GM12878 (cell line): ENCODE measurements at regions not wholly inside any gene's neighbourhood (a gene's known extent, or its start where the extent isn't known, plus 50 kb on each side); places are given as distances from the start of the nearest gene placed in this dataset.

ENCODE experiments used
- ATAC-seq: fragments of 200-7000 bp; cut with Tn5 transposase; 3 replicates; pipeline ENCODE4 v1.9.1; 2020; ENCODE audit warnings: mild to moderate bottlenecking, moderate library complexity
- BruUV-seq: library from RNA; stranded (reverse); fragments of 400-500 nt; replicated peaks from 2 replicates; lab custom pipeline; 2021; lab: Mats Ljungman, UMichigan
- CTCF ChIA-PET: fragments of 300-600 bp; sonication (Branson Sonifier 250); formaldehyde crosslinking; extraction: SDS; loops from one replicate; lab custom pipeline; 2021; ENCODE audit warnings: inconsistent platforms; lab: Yijun Ruan, JAX
- POLR2A ChIA-PET: fragments of 350-600 bp; formaldehyde crosslinking; extraction: SDS; loops from one replicate; lab custom pipeline; 2021; ENCODE audit warnings: inconsistent platforms; lab: Charles Lee
- RAD21 ChIA-PET: fragments of 300-600 bp; sonication (Branson Sonifier 250); formaldehyde crosslinking; loops from one replicate; lab custom pipeline; 2023; ENCODE audit warnings: antibody characterized with exemption; ENCODE audit not compliant: unreplicated experiment; lab: Charles Lee
- SMC1A ChIA-PET: fragments of 300-600 bp; sonication (Branson Sonifier 250); formaldehyde crosslinking; loops from one replicate; lab custom pipeline; 2023; ENCODE audit not compliant: unreplicated experiment, uncharacterized antibody; lab: Charles Lee
- DNase-seq: peaks from one replicate; pipeline ENCODE4 v3.0.0-alpha.2; 2011; ENCODE audit warnings: low read depth, low spot score
- FAIRE-seq: peaks from 3 replicates; lab custom pipeline; 2011; peaks lifted over from hg19 to GRCh38; lab: Jason Lieb, UNC
- H2AFZ ChIP-seq: 2 replicates; pipeline ENCODE4 v1.6.0; 2011; ENCODE audit warnings: low read depth, low read length, control low read depth; ENCODE audit not compliant: control insufficient read depth
- H3K27ac ChIP-seq: 2 replicates; pipeline ENCODE4 v1.5.1; 2011; ENCODE audit warnings: control low read depth; ENCODE audit not compliant: control insufficient read depth, insufficient read depth
- H3K27me3 ChIP-seq, 2 experiments: replicated peaks in 1 of 2; 2 replicates each; pipeline versions ENCODE4 v1.6.0 to v1.6.1; 2011; ENCODE audit warnings: low read length in 1 of 2; ENCODE audit not compliant: control insufficient read depth in 2 of 2, insufficient read depth in 2 of 2
- H3K36me3 ChIP-seq, 2 experiments: 2 replicates each; pipeline ENCODE4 v1.5.1; 2011; ENCODE audit warnings: low read length in 1 of 2; ENCODE audit not compliant: control insufficient read depth in 2 of 2, insufficient read depth in 2 of 2
- H3K4me1 ChIP-seq: 2 replicates; pipeline ENCODE4 v1.6.1; 2011; ENCODE audit warnings: mild to moderate bottlenecking, low read length, moderate library complexity, mixed read lengths; ENCODE audit not compliant: control insufficient read depth, insufficient read depth
- H3K4me2 ChIP-seq: 2 replicates; pipeline ENCODE4 v1.6.0; 2011; ENCODE audit warnings: control low read depth; ENCODE audit not compliant: control insufficient read depth, insufficient read depth
- H3K4me3 ChIP-seq: fragments of 200-600 bp; sonication (generic); 2 replicates; pipeline ENCODE4 v1.5.1; 2016
- H3K79me2 ChIP-seq: 2 replicates; pipeline ENCODE4 v1.6.0; 2011; ENCODE audit warnings: low read length; ENCODE audit not compliant: control insufficient read depth, insufficient read depth
- H3K9ac ChIP-seq: 2 replicates; pipeline ENCODE4 v1.8.0; 2011; ENCODE audit warnings: low read length, control low read depth, mixed read lengths; ENCODE audit not compliant: control insufficient read depth, insufficient read depth
- H3K9me3 ChIP-seq: replicated peaks from 3 replicates; pipeline ENCODE4 v1.5.1; 2011; ENCODE audit warnings: mild to moderate bottlenecking, low read length; ENCODE audit not compliant: control insufficient read depth, insufficient read depth
- H4K20me1 ChIP-seq: 2 replicates; pipeline ENCODE4 v1.6.0; 2011; ENCODE audit not compliant: control insufficient read depth, insufficient read depth
- BCLAF1 ChIP-seq: fragments of 450-650 bp; IDR thresholded peaks from 2 replicates; pipeline ENCODE4 v1.6.1; 2017; ENCODE audit warnings: antibody characterized with exemption, mild to moderate bottlenecking, moderate library complexity
- CBX3 ChIP-seq: fragments of 200-600 bp; sonication (generic); IDR thresholded peaks from 2 replicates; pipeline ENCODE4 v1.6.1; 2016; ENCODE audit warnings: low read depth, borderline replicate concordance
- CBX5 ChIP-seq: sonication (generic); IDR thresholded peaks from 2 replicates; pipeline ENCODE4 v1.6.1; 2016; ENCODE audit warnings: low read depth, moderate library complexity, mild to moderate bottlenecking, inconsistent platforms
- CTCF ChIP-seq, 3 experiments: IDR thresholded peaks in 2 of 3; conservative IDR thresholded peaks in 1 of 3; 2 replicates each; pipeline ENCODE4 v1.5.1; 2011; ENCODE audit warnings: low read depth in 3 of 3, low read length in 3 of 3, mild to moderate bottlenecking in 3 of 3, control low read depth in 2 of 3, moderate library complexity in 2 of 3, inconsistent platforms in 1 of 3, mixed read lengths in 1 of 3; ENCODE audit not compliant: control insufficient read depth in 2 of 3, insufficient read depth in 1 of 3; ENCODE audit errors: extremely low read depth in 1 of 3
- EGR1 ChIP-seq, 2 experiments: IDR thresholded peaks; 1 replicate in 1 of 2; 2 replicates in 1 of 2; pipeline ENCODE4 v1.6.1; 2011 to 2012; ENCODE audit warnings: low read depth in 2 of 2, low read length in 2 of 2, borderline replicate concordance in 1 of 2, mild to moderate bottlenecking in 1 of 2, moderate library complexity in 1 of 2
- FOS ChIP-seq: IDR thresholded peaks from 3 replicates; pipeline ENCODE4 v1.6.1; 2011; ENCODE audit warnings: borderline replicate concordance; ENCODE audit not compliant: insufficient read length; ENCODE audit errors: extremely low read depth
- IKZF1 ChIP-seq: fragments of 450-650 bp; conservative IDR thresholded peaks from 2 replicates; pipeline ENCODE4 v1.6.1; 2017; ENCODE audit warnings: antibody characterized with exemption, mild to moderate bottlenecking
- LARP7 ChIP-seq: fragments of 450-650 bp; IDR thresholded peaks from 2 replicates; pipeline ENCODE4 v1.6.1; 2017; ENCODE audit warnings: mild to moderate bottlenecking
- MTA3 ChIP-seq: IDR thresholded peaks from 2 replicates; pipeline ENCODE4 v1.6.1; 2012; ENCODE audit warnings: low read length, inconsistent platforms, borderline replicate concordance
- NRF1 ChIP-seq: conservative IDR thresholded peaks from 2 replicates; pipeline ENCODE4 v1.6.1; 2011; ENCODE audit warnings: mild to moderate bottlenecking, low read depth, low read length, improper control_type of control experiment
- RAD21 ChIP-seq: IDR thresholded peaks from 2 replicates; pipeline ENCODE4 v1.6.1; 2011; ENCODE audit warnings: mild to moderate bottlenecking, low read depth, low read length, moderate library complexity; ENCODE audit not compliant: insufficient read depth
- RELA ChIP-seq: fragments of 450-650 bp; IDR thresholded peaks from 2 replicates; pipeline ENCODE4 v1.8.0; 2014; ENCODE audit warnings: borderline replicate concordance; ENCODE audit not compliant: partially characterized antibody
- SREBF2 ChIP-seq: IDR thresholded peaks from 2 replicates; pipeline ENCODE4 v1.6.1; 2012; ENCODE audit warnings: mild to moderate bottlenecking, low read length
- STAT1 ChIP-seq: fragments of 450-650 bp; conservative IDR thresholded peaks from 2 replicates; pipeline ENCODE4 v1.6.1; 2014; ENCODE audit warnings: antibody characterized with exemption, mild to moderate bottlenecking
- YBX1 ChIP-seq: fragments of 450-650 bp; IDR thresholded peaks from 2 replicates; pipeline ENCODE4 v1.6.1; 2016; ENCODE audit warnings: antibody characterized with exemption
- YY1 ChIP-seq: IDR thresholded peaks from 2 replicates; pipeline ENCODE4 v1.6.1; 2011; ENCODE audit warnings: low read depth, mild to moderate bottlenecking, low read length
- ZBED1 ChIP-seq: IDR thresholded peaks from 2 replicates; pipeline ENCODE4 v1.6.1; 2016; ENCODE audit warnings: borderline replicate concordance
- ZNF384 ChIP-seq: IDR thresholded peaks from 2 replicates; pipeline ENCODE4 v1.6.1; 2012; ENCODE audit warnings: low read depth, mild to moderate bottlenecking, low read length, improper control_type of control experiment, borderline replicate concordance
- WGBS: methylation state at CpG from one replicate; pipeline ENCODE4 v1.1.6; 2016; ENCODE audit warnings: low lambda C conversion rate; ENCODE audit not compliant: insufficient replicate concordance, insufficient coverage; ENCODE audit errors: missing lambda C conversion rate; 5-methylcytosine and 5-hydroxymethylcytosine counted together
- in situ Hi-C: fragments of 300-500 bp; cut with MboI; formaldehyde crosslinking; loops from 9 replicates; pipeline ENCODE4 v1.14.3; 2018; ENCODE audit warnings: mixed read lengths
- intact Hi-C: fragments of 100-400 bp; cut with micrococcal nuclease; formaldehyde crosslinking; loops from one replicate; pipeline ENCODE4 v1.14.2; 2022; ENCODE audit not compliant: unreplicated experiment

GRCh38 chr1:2865000-2865399 lies 63.5 kb upstream of the TTC34 start:
- FAIRE-seq: no peak
- SMC1A ChIA-PET: no interaction called here
- no peak overlapping the region for H3K27ac ChIP-seq
- 73% methylated on average over 9 of the region's 9 CpGs for WGBS
- intact Hi-C loops: no loop called here
- H3K27me3 ChIP-seq: no peaks in the 10 kb centered on the region
- TF ChIP-seq IKZF1: no peak
- TF ChIP-seq ZBED1: no peak
- no peak for TF ChIP-seq RELA
- TF ChIP-seq SREBF2: no peak
- TF ChIP-seq EGR1 (IDR thresholded peaks at IDR 0.05; ENCODE audit: borderline replicate concordance in 1 of 2, low read depth in 2 of 2, low read length in 2 of 2): no peak
- TF ChIP-seq CBX3: no peak
- TF ChIP-seq NRF1: no peak
- TF ChIP-seq FOS: no peak
- TF ChIP-seq MTA3: no peak
- no peak for TF ChIP-seq LARP7
- no peak for TF ChIP-seq YY1
- TF ChIP-seq YBX1: no peak
- TF ChIP-seq ZNF384: no peak
- TF ChIP-seq CTCF (IDR thresholded peaks at IDR 0.05 in 2 of 3, conservative IDR thresholded peaks at IDR 0.05 in 1 of 3; ENCODE audit: control insufficient read depth in 2 of 3, extremely low read depth in 1 of 3, insufficient read depth in 1 of 3, low read depth in 3 of 3, low read length in 3 of 3): no peak
- no peak for TF ChIP-seq CBX5
- no peak for TF ChIP-seq STAT1
- TF ChIP-seq RAD21: no peak
- no peak for TF ChIP-seq BCLAF1
- ATAC-seq: no peak
- no peaks in the 10 kb centered on the region for H3K79me2 ChIP-seq
- POLR2A ChIA-PET: no interaction called here
- DNase-seq: no peak
- H3K4me2 ChIP-seq: no peak overlapping the region
- no peak overlapping the region for H2AFZ ChIP-seq
- H3K9me3 ChIP-seq: no peaks in the 10 kb centered on the region; the same call in 2 of the 3 replicates
- BruUV-seq: no TSS peak
- in situ Hi-C loops: no loop called here
- CTCF ChIA-PET: no interaction called here
- no peaks in the 10 kb centered on the region for H3K36me3 ChIP-seq
- no peak overlapping the region for H3K4me3 ChIP-seq
- H3K4me1 ChIP-seq: no peaks in the 10 kb centered on the region
- H4K20me1 ChIP-seq: no peaks in the 10 kb centered on the region
- RAD21 ChIA-PET: no interaction called here
- no peak overlapping the region for H3K9ac ChIP-seq
